ENCODE measurements at regions not wholly inside any gene's neighbourhood (a gene's known extent, or its start where the extent isn't known, plus 50 kb on each side); places are given as distances from the start of the nearest gene placed in this dataset.

DNA sequence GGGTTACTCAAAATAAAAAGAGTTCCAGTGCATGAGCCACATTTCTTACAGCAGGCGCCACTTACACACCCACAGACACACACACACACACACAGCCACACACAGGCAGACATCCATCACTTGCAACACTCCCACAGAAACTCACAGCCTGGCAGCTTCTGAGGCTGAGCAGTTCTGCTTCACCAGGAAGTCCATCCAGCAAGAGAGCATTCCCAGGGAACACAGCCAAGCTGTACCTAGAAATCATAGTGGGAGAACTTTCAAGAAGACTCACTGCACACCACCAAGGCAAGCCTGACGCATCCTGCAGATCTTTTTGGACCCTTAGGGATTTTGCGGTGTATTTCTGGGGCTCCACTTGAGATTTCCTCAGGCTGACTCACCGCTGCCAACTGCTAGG lies 140.9 kb upstream of the WSB1 start:
- TF ChIP-seq, protein P1, sequence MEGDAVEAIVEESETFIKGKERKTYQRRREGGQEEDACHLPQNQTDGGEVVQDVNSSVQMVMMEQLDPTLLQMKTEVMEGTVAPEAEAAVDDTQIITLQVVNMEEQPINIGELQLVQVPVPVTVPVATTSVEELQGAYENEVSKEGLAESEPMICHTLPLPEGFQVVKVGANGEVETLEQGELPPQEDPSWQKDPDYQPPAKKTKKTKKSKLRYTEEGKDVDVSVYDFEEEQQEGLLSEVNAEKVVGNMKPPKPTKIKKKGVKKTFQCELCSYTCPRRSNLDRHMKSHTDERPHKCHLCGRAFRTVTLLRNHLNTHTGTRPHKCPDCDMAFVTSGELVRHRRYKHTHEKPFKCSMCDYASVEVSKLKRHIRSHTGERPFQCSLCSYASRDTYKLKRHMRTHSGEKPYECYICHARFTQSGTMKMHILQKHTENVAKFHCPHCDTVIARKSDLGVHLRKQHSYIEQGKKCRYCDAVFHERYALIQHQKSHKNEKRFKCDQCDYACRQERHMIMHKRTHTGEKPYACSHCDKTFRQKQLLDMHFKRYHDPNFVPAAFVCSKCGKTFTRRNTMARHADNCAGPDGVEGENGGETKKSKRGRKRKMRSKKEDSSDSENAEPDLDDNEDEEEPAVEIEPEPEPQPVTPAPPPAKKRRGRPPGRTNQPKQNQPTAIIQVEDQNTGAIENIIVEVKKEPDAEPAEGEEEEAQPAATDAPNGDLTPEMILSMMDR (conservative IDR thresholded peaks at IDR 0.05; ENCODE audit: low read length): no peak
- no peak for TF ChIP-seq EZH2phosphoT487 (IDR thresholded peaks at IDR 0.05; ENCODE audit: borderline replicate concordance, low read depth, low read length)

Data from OCI-LY7 (cell line).